Vagina (tissue), 2 donors: ENCODE measurements at regions not wholly inside any gene's neighbourhood (a gene's known extent, or its start where the extent isn't known, plus 50 kb on each side); places are given as distances from the start of the nearest gene placed in this dataset.

Source experiments
- CTCF ChIP-seq, 3 experiments: fragments of 450-650 bp in 2 of 3; fragments of 200-600 bp in 1 of 3; sonication (generic) in 1 of 3; IDR thresholded peaks; one replicate each; pipeline ENCODE4 v1.5.1; 2017 to 2019; ENCODE audit warnings: antibody characterized with exemption in 3 of 3, mild to moderate bottlenecking in 2 of 3, moderate library complexity in 2 of 3
- POLR2A ChIP-seq, 2 donors: fragments of 450-650 bp; IDR thresholded peaks; one replicate each; pipeline ENCODE4 v1.6.1; 2017; ENCODE audit warnings: antibody characterized with exemption in 2 of 2, mild to moderate bottlenecking in 2 of 2, moderate library complexity in 2 of 2
- POLR2AphosphoS5 ChIP-seq, 2 donors: sonication (generic); formaldehyde crosslinking; IDR thresholded peaks; one replicate each; pipeline ENCODE4 v1.9.0; 2017; ENCODE audit warnings: antibody characterized with exemption in 2 of 2, mild to moderate bottlenecking in 2 of 2, low read depth in 1 of 2; ENCODE audit not compliant: insufficient read depth in 1 of 2

GRCh38 chr18:24876266-24876665 lies 415.8 kb downstream of the HRH4 start:
- TF ChIP-seq CTCF (IDR thresholded peaks at IDR 0.05) (no peak), POLR2A (IDR thresholded peaks at IDR 0.05) (no peak), POLR2AphosphoS5 (IDR thresholded peaks at IDR 0.05; ENCODE audit: insufficient read depth in 1 of 2, low read depth in 1 of 2) (no peak)
